HG03558 (cell line): ENCODE measurements at regions not wholly inside any gene's neighbourhood (a gene's known extent, or its start where the extent isn't known, plus 50 kb on each side); places are given as distances from the start of the nearest gene placed in this dataset.
"Not testable (repeated sequence)": the region's sequence is repeated elsewhere in the genome, so short reads cannot be mapped to it uniquely, and the experiment has no call there.

Source experiments
- ATAC-seq: cut with Tn5 transposase; IDR thresholded peaks from one replicate; pipeline ENCODE4 v1.9.1; 2021; ENCODE audit warnings: moderate number of reproducible peaks; ENCODE audit not compliant: unreplicated experiment; ENCODE audit errors: extremely low read depth

DNA sequence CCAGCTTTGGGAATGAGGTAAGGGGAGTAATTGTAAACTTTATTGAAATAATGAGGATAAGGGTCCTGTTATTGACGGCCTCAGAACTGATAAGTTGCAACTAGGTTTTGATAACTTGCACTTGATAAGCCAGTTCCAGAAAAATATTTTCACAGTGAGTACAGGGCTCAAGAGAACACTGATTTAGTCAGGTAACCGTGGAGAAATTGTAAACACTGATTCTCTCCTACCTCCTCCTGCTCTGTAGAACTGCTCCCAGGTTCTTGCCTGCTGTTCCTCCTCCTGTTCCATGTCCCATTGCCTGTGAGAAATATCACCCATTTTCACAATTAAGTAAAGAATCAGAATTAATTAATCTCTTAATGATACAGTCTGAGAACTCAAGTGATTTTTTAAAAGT is 55.0 kb upstream of the CXXC4 start:
- ATAC-seq, result no peak

DNA sequence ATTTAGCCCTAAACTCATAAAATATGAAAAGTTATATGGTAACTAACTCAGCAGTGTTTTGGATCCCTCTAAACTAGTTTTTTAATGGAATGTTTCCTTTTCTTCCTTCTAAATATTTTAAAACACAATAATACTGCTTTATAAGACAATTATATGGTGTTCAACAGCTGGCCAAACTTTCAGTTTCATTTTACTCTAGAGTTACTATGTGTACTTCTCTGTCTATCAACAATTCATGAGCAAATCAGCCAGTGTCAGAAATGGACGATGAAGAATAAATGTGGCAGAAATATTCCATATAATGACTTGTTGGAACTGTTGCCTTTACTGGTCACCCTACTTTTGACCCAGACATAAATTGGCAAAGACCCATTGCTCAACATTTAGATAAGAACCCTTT is 64.8 kb upstream of the CXXC4 start:
- no peak for ATAC-seq

DNA sequence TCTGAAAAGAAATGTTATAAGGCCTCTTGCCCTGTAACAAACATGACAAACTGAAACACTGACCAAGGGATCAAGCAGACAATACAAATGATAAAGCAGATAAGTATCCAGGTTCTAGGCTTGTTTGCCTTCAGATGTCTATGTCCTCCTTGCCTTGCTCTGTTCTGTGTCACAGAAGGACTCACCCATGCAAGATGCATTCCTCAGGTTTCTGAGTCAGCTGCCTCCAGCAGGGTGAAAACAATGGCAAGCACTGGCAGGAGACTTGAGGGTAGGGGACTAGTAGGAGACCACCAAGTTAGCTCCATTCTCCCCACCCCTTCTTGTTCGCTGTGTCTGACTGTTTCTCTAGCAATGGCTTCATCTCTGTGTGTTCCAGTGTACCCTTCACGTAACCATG is 76.6 kb upstream of the CXXC4 start:
- ATAC-seq, result no peak

DNA sequence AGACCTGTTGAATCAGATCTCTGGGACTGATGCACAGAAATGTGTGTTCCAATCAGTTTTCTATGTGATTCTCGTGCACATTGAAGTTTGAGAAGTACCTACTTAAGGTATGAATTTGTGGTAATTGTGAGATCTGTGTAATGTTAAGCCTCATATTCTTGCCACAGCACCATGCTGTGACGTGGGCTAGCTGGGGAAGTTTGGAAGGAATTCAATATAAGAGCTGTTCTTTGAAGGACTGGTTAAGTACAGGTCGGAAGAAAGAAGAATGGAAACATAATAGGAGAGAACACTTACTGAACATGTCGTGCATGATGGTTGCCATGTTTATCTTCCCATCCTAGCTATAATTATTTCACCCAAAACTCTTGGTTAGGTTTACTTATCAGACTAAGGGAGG is 79.7 kb upstream of the CXXC4 start:
- no peak for ATAC-seq

DNA sequence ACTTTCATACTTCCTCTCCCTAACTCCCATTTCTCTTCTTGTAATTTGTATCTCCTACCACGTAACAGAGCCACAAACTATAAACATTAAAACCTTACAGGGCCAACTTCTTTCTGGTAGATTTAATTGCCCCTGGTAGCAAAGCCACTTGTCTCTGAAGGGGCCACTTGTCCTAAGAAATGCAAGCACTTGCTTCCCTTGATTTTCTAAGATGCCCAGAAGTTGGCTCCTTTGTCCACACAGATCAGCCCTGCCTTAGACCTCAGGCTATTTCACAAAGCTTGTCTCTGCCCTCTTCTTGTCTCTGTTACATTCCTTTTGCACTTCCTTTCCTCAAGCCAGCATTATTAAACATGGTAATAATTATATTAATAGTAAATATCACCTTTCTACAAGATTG is 80.6 kb upstream of the CXXC4 start:
- ATAC-seq, result no peak

DNA sequence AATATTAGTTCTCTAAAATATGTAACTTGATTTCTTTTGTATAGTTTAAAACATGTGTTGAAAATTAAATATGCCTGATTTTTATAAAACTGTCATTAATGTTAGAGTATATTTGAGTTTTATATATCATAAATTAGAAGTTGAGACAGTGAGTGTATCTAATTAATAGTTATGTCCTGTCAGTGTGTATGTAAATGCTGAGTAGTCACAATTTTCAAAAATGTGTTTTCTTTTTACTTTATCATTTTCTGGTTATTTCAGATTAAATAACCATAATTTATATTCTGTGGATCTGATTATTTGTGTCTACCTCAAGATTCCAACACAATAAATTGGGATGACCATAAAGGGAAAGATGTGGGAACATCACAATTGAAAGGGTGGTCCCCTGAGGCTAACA is 82.7 kb upstream of the CXXC4 start:
- no peak for ATAC-seq

DNA sequence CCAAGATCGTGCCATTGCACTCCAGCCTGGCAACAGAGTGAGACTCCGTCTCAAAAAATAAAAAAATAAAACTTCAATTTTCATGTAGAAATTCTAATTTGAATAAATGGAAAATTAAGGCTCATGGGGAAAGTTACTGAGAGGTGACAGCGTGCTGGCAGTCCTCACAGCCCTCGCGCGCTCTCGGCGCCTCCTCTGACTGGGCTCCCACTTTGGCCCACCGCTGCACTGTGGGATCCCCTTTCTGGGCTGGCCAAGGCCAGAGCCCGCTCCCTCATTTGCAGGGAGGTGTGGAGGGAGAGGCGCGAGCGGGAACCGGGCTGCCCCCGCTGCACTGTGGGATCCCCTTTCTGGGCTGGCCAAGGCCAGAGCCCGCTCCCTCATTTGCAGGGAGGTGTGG is 86.8 kb upstream of the CXXC4 start:
- ATAC-seq, result not testable (repeated sequence)

DNA sequence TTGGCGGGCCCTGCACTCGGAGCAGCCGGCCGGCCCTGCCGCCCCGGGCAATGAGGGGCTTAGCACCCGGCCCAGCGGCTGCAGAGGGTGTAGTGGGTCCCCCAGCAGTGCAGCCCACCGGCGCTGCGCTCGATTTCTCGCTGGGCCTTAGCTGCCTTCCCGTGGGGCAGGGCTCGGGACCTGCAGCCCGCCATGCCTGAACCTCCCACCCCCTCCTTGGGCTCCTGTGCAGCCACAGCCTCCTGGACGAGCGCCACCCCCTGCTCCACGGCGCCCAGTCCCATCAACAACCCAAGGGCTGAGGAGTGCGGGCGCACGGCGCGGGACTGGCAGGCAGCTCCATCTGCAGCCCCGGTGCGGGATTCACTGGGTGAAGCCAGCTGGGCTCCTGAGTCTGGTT is 87.4 kb upstream of the CXXC4 start:
- ATAC-seq, result not testable (repeated sequence)

DNA sequence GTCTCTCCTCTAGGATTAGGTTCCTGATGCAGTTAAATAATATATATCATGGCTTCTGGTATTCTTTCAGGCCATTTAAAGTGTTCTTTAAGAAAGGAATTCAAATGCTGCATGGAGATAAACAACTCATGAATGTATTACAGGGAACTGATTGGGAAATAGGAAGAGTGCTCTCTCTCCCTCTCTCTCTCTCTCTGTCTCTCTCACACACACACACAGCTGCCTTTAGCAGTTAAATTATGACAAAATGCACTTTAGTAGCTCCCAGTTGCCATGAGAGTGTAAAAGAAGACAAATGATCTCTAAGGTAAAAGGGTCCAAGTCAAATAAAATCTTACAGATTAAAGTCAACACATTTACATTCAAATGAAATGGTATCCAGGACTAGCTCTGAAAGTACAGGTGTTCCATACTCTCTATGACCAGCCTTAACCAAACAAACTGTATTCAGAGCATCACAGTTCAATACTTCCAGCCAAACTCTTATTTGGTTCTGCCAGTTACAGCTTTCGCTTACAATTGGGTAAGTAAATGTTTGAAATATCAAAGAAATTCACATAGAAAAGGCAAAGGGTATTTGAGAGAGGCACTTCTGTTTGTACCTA is 94.7 kb upstream of the CXXC4 start:
- no peak for ATAC-seq

DNA sequence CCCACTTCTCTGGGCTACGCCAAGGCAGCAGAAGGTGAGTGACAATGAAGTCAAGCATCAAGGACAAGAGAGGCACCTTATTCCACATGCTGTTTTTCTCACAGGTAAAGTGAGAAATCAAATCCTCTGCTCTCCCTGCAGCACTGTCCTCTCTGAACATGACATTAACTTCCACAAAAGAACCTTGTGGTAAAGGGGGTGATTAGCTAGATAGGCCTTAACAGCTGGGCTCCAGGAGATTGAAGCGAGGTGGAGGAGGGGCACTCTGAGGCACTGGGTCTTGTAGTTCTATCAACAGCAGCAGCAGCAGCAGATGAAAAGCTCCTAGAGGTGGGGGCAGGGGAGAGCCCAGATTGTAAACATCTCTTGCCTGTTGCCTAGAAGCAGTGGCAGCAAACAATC is 96.8 kb upstream of the CXXC4 start:
- ATAC-seq, result no peak

DNA sequence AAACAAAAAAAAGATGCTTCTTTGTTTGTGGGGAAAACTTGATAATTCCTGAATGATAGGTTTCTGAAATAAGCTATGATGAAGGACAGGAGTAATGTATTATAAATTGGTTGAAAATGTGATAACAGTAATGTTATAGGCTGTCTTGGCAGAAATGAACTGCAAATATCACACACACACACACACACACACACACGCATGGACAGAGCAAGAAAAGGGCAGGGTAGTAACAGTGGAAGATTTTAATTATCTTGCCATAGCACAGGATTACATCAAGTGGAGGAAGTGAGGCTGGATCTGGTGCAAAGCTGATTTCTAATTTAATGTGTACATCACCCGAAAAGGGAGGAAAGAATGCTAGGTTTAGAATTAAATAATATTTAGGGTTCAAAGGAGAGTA is 97.5 kb upstream of the CXXC4 start:
- ATAC-seq, result no peak

DNA sequence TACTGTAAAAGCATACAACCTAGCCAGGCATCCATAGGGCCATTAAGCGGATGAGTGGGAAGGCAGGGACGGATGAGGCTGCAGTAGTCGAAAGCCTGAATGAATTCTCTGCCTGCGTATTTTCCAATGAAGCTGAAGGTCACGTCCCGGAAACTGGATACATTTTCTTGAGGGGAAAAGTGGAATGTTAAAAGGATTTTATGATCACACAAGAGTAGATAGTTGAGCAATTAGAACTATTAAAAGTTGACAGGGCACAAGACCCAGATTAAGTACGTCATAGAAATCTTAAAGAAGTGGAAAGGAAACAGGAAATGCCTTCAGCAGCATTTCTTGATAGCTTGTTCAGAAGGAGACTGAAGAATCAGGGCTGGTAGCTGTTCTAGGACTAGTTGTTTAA is 98.3 kb upstream of the CXXC4 start:
- ATAC-seq, result no peak

DNA sequence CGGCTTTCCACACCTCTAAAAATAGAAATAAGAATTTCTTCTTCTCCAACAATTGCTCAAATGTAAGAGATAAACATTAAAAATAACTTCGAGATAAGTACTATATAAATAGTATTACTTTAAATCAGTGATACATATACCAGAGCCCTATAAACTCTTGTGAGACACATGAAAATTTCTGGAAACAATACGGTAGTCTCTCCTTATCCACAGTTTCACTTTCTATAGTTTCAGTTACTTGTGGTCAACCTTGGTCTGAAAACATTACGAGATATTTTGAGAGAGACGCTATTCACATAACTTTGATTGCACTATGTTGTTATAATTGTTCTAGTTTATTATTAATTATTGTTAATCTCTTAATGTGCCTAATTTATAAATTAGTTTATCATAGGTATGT is 101.5 kb upstream of the CXXC4 start:
- no peak for ATAC-seq

DNA sequence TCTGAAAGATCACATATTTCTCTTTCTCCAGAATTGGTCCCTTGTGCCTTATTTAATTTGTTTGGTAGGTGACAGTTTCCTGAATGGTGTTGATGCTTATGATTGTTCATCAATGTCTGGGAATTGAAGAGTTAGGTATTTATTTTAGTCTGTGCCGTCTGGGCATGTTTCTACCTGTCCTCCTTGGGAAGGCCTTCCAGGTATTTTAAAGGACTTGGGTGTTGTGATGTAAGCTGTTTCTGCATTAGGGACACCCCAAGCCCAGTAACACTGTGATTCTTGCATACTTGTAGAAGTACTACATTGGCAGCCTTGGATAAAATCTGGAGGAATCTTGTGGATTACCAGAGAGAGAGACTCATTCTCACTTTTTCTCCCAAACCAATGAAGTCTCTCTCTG is 120.8 kb upstream of the CXXC4 start:
- no peak for ATAC-seq

DNA sequence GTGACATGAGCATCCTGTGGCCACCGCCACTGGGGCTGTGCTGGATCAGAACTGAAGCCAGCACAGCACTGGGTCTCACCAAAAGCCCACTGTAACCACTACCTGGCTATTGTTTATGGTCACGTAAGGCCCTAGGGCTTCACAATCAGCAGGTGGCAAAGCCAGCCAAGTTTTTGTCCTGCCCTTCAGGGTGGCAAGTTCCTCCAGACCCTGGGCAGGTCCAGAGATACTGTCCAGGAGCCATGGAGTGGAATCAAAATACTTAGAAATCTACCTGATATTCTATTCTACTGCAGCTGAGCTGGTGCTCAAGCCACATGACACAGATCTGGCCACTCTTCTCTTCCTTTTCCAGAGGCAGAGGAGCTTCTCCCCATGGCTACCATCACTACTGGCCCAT is 121.2 kb upstream of the CXXC4 start:
- no peak for ATAC-seq

DNA sequence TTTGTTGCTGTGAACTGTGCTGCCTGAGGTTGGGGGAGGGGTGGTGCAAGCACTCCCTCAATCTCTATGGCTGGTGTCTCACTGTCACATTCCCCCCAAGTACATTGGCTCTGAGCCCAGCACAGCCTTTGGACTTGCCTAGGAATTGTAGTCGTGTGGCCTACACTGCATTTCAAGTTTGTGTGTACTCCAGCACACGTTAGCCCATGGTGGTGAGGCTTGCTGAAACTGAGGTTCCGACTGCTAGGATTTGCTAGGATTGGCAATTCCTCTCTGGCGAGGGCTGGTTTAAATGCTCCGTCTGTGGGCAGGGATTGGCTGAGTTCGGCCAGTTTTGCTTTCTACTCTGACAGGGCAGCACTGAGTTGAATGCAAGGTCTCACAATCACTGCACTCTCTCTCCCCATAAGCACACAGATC is 121.7 kb upstream of the CXXC4 start:
- ATAC-seq, result no peak

DNA sequence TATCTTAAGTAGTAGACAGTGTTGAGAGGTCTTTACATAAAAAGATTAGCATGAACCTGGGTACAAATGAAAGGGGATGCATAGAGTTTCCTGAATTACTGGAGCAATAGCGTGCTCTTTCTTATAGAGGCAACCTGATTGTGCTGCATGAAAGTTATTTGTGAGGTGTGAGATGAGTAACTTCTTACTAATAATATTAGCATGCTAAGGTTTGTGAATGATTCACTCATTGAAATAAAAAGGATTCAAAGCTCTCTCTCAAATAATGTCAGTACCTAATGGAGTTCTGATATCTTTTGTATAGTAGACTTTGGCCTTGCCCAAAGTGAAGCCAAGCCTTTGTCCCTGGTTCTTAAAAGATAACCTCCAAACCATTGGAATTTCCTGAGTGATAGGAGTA is 131.0 kb upstream of the CXXC4 start:
- ATAC-seq, result no peak

DNA sequence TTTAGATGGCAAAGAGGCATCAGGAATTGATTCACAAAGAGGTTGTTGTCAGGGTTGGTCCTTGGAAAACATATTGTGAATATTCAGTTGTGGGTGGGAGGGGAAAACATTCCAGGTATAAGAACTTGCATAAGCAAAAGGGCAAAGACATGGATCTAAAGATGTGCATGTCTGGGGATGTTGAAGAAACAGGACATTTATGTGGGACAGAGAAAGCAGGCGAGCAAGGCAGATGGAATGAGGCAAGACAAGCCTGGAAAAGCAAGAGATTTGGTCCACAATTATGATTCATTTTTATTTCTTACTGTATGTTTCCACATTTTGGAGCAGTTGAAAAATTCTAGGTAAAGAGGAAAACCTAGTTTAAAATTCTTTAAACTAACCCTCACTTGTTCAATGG is 134.9 kb upstream of the CXXC4 start:
- no peak for ATAC-seq

DNA sequence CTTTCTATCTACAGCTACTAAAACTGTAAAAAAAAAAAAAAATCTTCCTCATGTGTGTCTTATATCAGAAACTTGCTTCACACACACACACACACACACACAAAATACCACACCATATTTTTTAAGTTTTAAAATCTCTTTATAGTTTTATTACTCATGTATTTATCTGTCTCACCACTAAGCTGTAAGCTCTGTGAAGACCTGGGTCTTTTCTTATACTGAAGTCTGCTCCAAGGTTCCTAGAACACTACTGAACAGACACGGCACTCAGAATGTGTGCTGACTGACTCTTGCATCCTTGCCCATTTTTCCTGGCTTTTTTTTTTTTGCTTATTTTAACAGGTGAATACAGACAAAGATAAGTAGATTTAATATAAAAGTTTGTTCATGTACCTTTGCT is 135.6 kb upstream of the CXXC4 start:
- no peak for ATAC-seq

DNA sequence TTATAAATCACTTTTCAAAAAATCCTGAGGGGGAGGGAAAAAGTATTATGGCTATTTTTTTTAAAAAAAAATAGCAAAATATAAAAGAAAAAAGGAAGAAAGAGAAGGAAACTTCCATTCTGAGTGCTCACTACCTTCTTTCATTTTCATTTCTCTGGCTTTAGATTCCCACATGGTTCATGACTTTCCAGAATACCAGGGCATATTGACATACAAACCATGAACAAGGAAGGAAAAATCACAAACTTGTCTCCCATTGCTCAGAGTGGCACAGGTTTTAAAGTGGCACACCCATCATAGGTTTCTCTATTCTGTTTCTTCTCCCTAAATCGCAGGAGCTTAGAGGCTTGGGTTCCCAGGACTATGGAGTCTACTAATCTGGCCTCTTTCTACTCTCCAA is 136.3 kb upstream of the CXXC4 start:
- no peak for ATAC-seq

DNA sequence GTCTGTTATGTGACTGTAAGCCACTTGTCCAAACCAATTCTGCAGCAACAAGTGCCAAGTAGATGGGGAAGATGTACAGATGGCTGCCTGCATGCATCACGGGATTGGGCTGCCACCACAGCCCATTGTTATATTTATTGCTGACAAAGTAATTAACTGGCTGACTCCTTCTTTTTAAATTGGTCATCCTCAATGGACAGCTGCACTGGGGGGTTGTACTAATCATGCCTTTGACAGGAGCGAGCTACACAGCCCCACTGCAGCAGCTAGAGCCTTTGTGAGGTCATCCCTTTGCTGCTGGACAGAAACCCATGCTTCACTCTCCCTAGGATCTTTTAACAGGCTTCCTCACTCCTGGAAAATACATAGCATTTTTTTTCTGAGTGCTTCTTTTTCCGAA is 146.7 kb upstream of the CXXC4 start:
- ATAC-seq, result no peak

DNA sequence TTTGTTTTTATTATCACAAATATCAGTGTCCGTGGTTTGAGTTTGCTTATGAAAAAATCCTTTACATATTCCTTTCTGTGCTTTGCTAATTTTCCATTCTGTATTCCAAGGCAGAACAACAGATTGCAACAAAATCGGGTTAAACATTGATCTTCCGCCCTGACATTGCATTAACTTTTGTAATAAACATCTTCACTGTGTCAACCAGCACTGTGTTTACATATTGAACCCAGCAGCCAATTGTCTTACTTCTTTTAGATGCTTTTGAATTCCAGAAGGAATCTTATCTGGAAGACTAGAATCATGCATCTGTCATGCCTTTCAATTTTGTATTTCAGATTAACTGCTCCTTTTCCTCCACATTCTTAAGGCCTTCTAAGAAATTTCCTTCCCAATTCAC is 147.8 kb upstream of the CXXC4 start:
- no peak for ATAC-seq

DNA sequence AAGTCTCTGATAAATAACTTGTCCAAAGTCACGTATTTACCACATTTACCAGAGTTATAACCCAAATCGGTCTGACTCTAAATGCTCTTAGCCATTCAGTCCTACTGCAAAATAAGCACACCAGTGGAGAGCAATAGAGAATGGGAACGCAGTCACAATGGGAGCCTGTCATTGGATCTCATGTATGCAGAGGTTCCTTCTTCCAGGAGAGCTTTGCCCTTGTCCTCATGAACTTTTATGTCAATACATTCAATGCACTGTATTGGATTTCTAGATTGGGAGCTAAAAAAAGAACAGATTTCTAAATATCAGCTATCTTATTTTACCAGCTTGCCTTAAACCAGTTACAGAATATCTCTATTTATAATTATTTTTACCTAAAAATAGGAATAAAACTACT is 149.1 kb upstream of the CXXC4 start:
- no peak for ATAC-seq
